GM19035 (cell line): ENCODE measurements at regions not wholly inside any gene's neighbourhood (a gene's known extent, or its start where the extent isn't known, plus 50 kb on each side); places are given as distances from the start of the nearest gene placed in this dataset.

Source experiments
- ATAC-seq: cut with Tn5 transposase; IDR thresholded peaks from one replicate; pipeline ENCODE4 v1.9.1; 2021; ENCODE audit not compliant: unreplicated experiment

GRCh38 chr5:124287813-124288212 is 458.6 kb downstream of the ZNF608 start:
- ATAC-seq: no peak

GRCh38 chr5:124285733-124286132 is 460.7 kb downstream of the ZNF608 start:
- ATAC-seq: no peak

GRCh38 chr5:124285071-124285470 is 461.4 kb downstream of the ZNF608 start:
- ATAC-seq: no peak

GRCh38 chr5:124283031-124283430 is 463.4 kb downstream of the ZNF608 start:
- ATAC-seq: no peak

- ATAC-seq: no peak
Observed at GRCh38 chr5:124280079-124280478, 466.4 kb downstream of the ZNF608 start.

GRCh38 chr5:124279146-124279876 is 467.1 kb downstream of the ZNF608 start:
- no peak for ATAC-seq

GRCh38 chr5:124278636-124279035 is 467.8 kb downstream of the ZNF608 start:
- no peak for ATAC-seq

GRCh38 chr5:124277767-124278545 is 468.5 kb downstream of the ZNF608 start:
- ATAC-seq: no peak

GRCh38 chr5:124276166-124276565 is 470.3 kb downstream of the ZNF608 start:
- ATAC-seq: no peak

GRCh38 chr5:124274949-124275348 is 471.5 kb downstream of the ZNF608 start:
- no peak for ATAC-seq

- ATAC-seq: no peak
Observed at GRCh38 chr5:124264499-124264898, 481.9 kb downstream of the ZNF608 start.

GRCh38 chr5:124263680-124264491 is 482.6 kb downstream of the ZNF608 start:
- no peak for ATAC-seq

GRCh38 chr5:124262991-124263571 is 483.4 kb downstream of the ZNF608 start:
- no peak for ATAC-seq

- no peak for ATAC-seq
Observed at GRCh38 chr5:124262470-124262869, 484.0 kb downstream of the ZNF608 start.

GRCh38 chr5:124261848-124262247 is 484.6 kb downstream of the ZNF608 start:
- ATAC-seq: no peak

- ATAC-seq: no peak
Observed at GRCh38 chr5:124260921-124261515, 485.4 kb downstream of the ZNF608 start.

- ATAC-seq: no peak
Observed at GRCh38 chr5:124259017-124259416, 487.4 kb downstream of the ZNF608 start.

GRCh38 chr5:124257048-124257447 is 489.4 kb downstream of the ZNF608 start:
- ATAC-seq: no peak

- no peak for ATAC-seq
Observed at GRCh38 chr5:124253203-124253810, 493.1 kb downstream of the ZNF608 start.

GRCh38 chr5:124252747-124253146 is 493.7 kb downstream of the ZNF608 start:
- no peak for ATAC-seq
